A549 (cell line): ENCODE measurements at regions not wholly inside any gene's neighbourhood (a gene's known extent, or its start where the extent isn't known, plus 50 kb on each side); places are given as distances from the start of the nearest gene placed in this dataset.
"Not testable (repeated sequence)": the region's sequence is repeated elsewhere in the genome, so short reads cannot be mapped to it uniquely, and the experiment has no call there.

Source experiments
- ATAC-seq, 2 experiments: fragments of 200-7000 bp in 1 of 2; fragments of >200 bp in 1 of 2; cut with Nextera tagmentation in 1 of 2; cut with Tn5 transposase in 1 of 2; 3 replicates each; pipeline versions ENCODE4 v1.8.0 to v1.9.1; 2018 to 2020; ENCODE audit warnings: mild to moderate bottlenecking in 1 of 2, moderate library complexity in 1 of 2
- CTCF ChIA-PET: fragments of 300-600 bp; sonication (Branson Sonifier 250); formaldehyde crosslinking; extraction: SDS; loops from one replicate; lab custom pipeline; 2021; ENCODE audit warnings: antibody characterized with exemption, inconsistent platforms; lab: Yijun Ruan, JAX
- POLR2A ChIA-PET: fragments of 350-600 bp; formaldehyde crosslinking; extraction: SDS; loops from one replicate; lab custom pipeline; 2021; ENCODE audit warnings: antibody characterized with exemption, inconsistent platforms; lab: Yijun Ruan, JAX
- DNase-seq, 2 experiments: peaks; one replicate each; pipeline versions ENCODE4 v3.0.0 to v3.0.0-alpha.2; 2011 to 2016; ENCODE audit warnings: low read depth in 1 of 2, low spot score in 1 of 2
- FAIRE-seq: peaks from 2 replicates; lab custom pipeline; 2011; peaks lifted over from hg19 to GRCh38; lab: Jason Lieb, UNC
- H3K27ac ChIP-seq, 2 experiments: fragments of >200 bp; sonication (Bioruptor Twin); formaldehyde crosslinking; 3 replicates each; pipeline ENCODE4 v1.5.1; 2016 to 2017
- H3K4me1 ChIP-seq: fragments of >200 bp; sonication (Bioruptor Twin); formaldehyde crosslinking; 3 replicates; pipeline ENCODE4 v1.6.1; 2016
- H3K4me2 ChIP-seq: fragments of >200 bp; sonication (Bioruptor Twin); formaldehyde crosslinking; 3 replicates; pipeline ENCODE4 v1.6.1; 2016
- H3K4me3 ChIP-seq: fragments of >200 bp; sonication (Bioruptor Twin); formaldehyde crosslinking; 3 replicates; pipeline ENCODE4 v1.5.1; 2016
- H3K9me3 ChIP-seq: fragments of >200 bp; sonication (Bioruptor Twin); formaldehyde crosslinking; 3 replicates; pipeline ENCODE4 v1.6.1; 2016
- ATOH8 ChIP-seq: fragments of 250-450 bp; sonication (Bioruptor Pico); IDR thresholded peaks from 2 replicates; pipeline ENCODE4 v1.5.0; 2020; ENCODE audit warnings: low read depth, mild to moderate bottlenecking, moderate library complexity
- BCL3 ChIP-seq: fragments of >200 bp; sonication (Bioruptor Twin); formaldehyde crosslinking; IDR thresholded peaks from 3 replicates; pipeline ENCODE4 v1.6.1; 2016
- BHLHE40 ChIP-seq: IDR thresholded peaks from 2 replicates; pipeline ENCODE4 v1.6.1; 2012; ENCODE audit warnings: low read depth, low read length, inconsistent platforms
- CBX2 ChIP-seq: fragments of 200-600 bp; sonication (generic); IDR thresholded peaks from 2 replicates; pipeline ENCODE4 v1.6.1; 2016; ENCODE audit warnings: low read depth, mild to moderate bottlenecking, borderline replicate concordance
- CEBPB ChIP-seq, 2 experiments: fragments of >200 bp in 1 of 2; sonication (Bioruptor Twin) in 1 of 2; formaldehyde crosslinking in 1 of 2; IDR thresholded peaks; 2 replicates each; pipeline ENCODE4 v1.6.1; 2012 to 2016
- E2F6 ChIP-seq: IDR thresholded peaks from 2 replicates; pipeline ENCODE4 v1.6.1; 2012; ENCODE audit warnings: low read depth, borderline replicate concordance
- EHF ChIP-seq: fragments of 250-450 bp; sonication (Bioruptor Pico); IDR thresholded peaks from 2 replicates; pipeline ENCODE4 v1.5.0; 2020; ENCODE audit warnings: mild to moderate bottlenecking
- HMGXB4 ChIP-seq: fragments of 250-450 bp; sonication (Bioruptor Pico); IDR thresholded peaks from 2 replicates; pipeline ENCODE4 v1.5.0; 2021; ENCODE audit warnings: mild to moderate bottlenecking, moderate library complexity, borderline replicate concordance
- JUNB ChIP-seq: fragments of >200 bp; sonication (Bioruptor Twin); formaldehyde crosslinking; IDR thresholded peaks from 2 replicates; pipeline ENCODE4 v1.6.1; 2016
- KDM1A ChIP-seq: fragments of 200-600 bp; sonication (generic); IDR thresholded peaks from 2 replicates; pipeline ENCODE4 v1.6.1; 2016; ENCODE audit warnings: low read depth, mild to moderate bottlenecking
- NFE2L2 ChIP-seq: fragments of 150-350 bp; conservative IDR thresholded peaks from 2 replicates; pipeline ENCODE4 v1.6.1; 2014; ENCODE audit warnings: low read length
- PHF8 ChIP-seq: fragments of 200-600 bp; sonication (generic); IDR thresholded peaks from 2 replicates; pipeline ENCODE4 v1.6.1; 2016; ENCODE audit warnings: low read depth, mild to moderate bottlenecking, antibody characterized with exemption, moderate library complexity, borderline replicate concordance
- POLR2A ChIP-seq: IDR thresholded peaks from 2 replicates; pipeline ENCODE4 v1.6.1; 2012; ENCODE audit warnings: mild to moderate bottlenecking, low read length
- RAD21 ChIP-seq, 2 experiments: fragments of >200 bp in 1 of 2; sonication (Bioruptor Twin) in 1 of 2; formaldehyde crosslinking in 1 of 2; IDR thresholded peaks in 1 of 2; conservative IDR thresholded peaks in 1 of 2; 2 replicates in 1 of 2; 3 replicates in 1 of 2; pipeline ENCODE4 v1.6.1; 2012 to 2018; ENCODE audit warnings: inconsistent platforms in 1 of 2
- RARB ChIP-seq: fragments of 250-450 bp; sonication (Bioruptor Pico); IDR thresholded peaks from 2 replicates; pipeline ENCODE4 v1.8.0; 2021; ENCODE audit warnings: mild to moderate bottlenecking, moderate library complexity
- RCOR1 ChIP-seq: fragments of 150-350 bp; IDR thresholded peaks from 2 replicates; pipeline ENCODE4 v1.6.1; 2014; ENCODE audit warnings: antibody characterized with exemption, low read length, low read depth
- RNF2 ChIP-seq: fragments of 200-600 bp; sonication (generic); IDR thresholded peaks from 2 replicates; pipeline ENCODE4 v1.6.1; 2016; ENCODE audit warnings: low read depth, mild to moderate bottlenecking, antibody characterized with exemption, moderate library complexity, borderline replicate concordance
- SMC3 ChIP-seq: fragments of >200 bp; sonication (Bioruptor Twin); formaldehyde crosslinking; IDR thresholded peaks from 3 replicates; pipeline ENCODE4 v1.6.1; 2018; ENCODE audit warnings: inconsistent platforms
- SREBF2 ChIP-seq: fragments of 450-650 bp; IDR thresholded peaks from 2 replicates; pipeline ENCODE4 v1.6.1; 2014; ENCODE audit warnings: mild to moderate bottlenecking, moderate library complexity
- TFCP2L1 ChIP-seq: fragments of 250-450 bp; sonication (Bioruptor Pico); IDR thresholded peaks from 2 replicates; pipeline ENCODE4 v1.5.0; 2021; ENCODE audit warnings: mild to moderate bottlenecking
- TP53 ChIP-seq: fragments of 250-450 bp; sonication (Bioruptor Pico); IDR thresholded peaks from 2 replicates; pipeline ENCODE4 v1.5.0; 2021; ENCODE audit warnings: mild to moderate bottlenecking, moderate library complexity
- USF2 ChIP-seq: fragments of 450-650 bp; IDR thresholded peaks from 2 replicates; pipeline ENCODE4 v1.6.1; 2014; ENCODE audit warnings: antibody characterized with exemption
- WGBS: methylation state at CpG from one replicate; pipeline ENCODE4 v1.1.6; 2017; ENCODE audit errors: missing lambda C conversion rate; 5-methylcytosine and 5-hydroxymethylcytosine counted together

GRCh38 chr6:71360556-71361335 lies 72.1 kb downstream of the OGFRL1 start:
- DNase-seq, H3K4me3 ChIP-seq, FAIRE-seq, H3K4me2 ChIP-seq, POLR2A ChIA-PET, ATAC-seq, H3K27ac ChIP-seq, H3K4me1 ChIP-seq: not testable (repeated sequence)
- H3K9me3 ChIP-seq: peaks cover 32% of the 10 kb centered on the region
- CTCF ChIA-PET: interaction anchor here (1.6 kb wide), 1 partner anchor 170 kb away, joined by 3 read pairs; no protein-coding TSS in a partner anchor
- WGBS: 89% methylated on average over 6 of the region's 9 CpGs

- TF ChIP-seq USF2: no peak
- TF ChIP-seq KDM1A: no peak
- TF ChIP-seq RARB: no peak
- TF ChIP-seq BHLHE40: no peak
- TF ChIP-seq NFE2L2: no peak
- no peak for TF ChIP-seq RAD21 (conservative IDR thresholded peaks at IDR 0.05 in 1 of 2, IDR thresholded peaks at IDR 0.05 in 1 of 2)
- no peak for TF ChIP-seq RNF2
- TF ChIP-seq TFCP2L1 (CRISPR knock-in tag): no peak
- no peak for TF ChIP-seq RCOR1
- no peak for TF ChIP-seq POLR2A
- TF ChIP-seq, all 56 proteins: peak for 0
- ATAC-seq (no peak), FAIRE-seq (no peak), DNase-seq (no peak)
- Histone ChIP-seq H3K9me3 (peaks cover 32% of the 10 kb centered on the region), H3K4me3 (no peak overlapping the region), H3K27ac (no peak overlapping the region), H3K4me2 (no peak overlapping the region), H3K4me1 (peaks cover 33% of the 10 kb centered on the region)
- ChIA-PET POLR2A (no interaction called here), CTCF (interaction anchor here (0.9 kb wide), 1 partner anchor 14 kb away, joined by 3 read pairs; no protein-coding TSS in a partner anchor)
- WGBS: 93% methylated on average over 4 of the region's 4 CpGs
Measured at GRCh38 chr6:71364889-71365542, 76.4 kb downstream of the OGFRL1 start.

DNA sequence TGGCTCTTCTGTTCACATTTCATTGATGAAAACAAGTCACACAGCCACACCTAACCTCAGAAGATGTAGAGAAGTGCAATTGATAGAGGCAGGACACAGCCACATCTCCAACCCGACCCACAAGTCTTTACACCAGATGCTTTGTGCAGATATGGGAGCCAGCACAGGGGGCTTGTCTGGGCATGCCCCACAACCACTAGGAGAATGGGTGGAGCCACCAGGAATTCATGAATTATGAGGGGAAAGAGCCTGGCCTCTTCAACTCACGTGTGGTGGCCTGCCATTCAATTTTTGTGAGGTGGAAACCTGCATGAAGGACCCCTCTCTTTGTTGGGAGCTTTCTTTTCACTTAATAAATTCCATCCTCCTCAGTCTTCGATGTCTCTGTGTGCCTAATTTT lies 79.1 kb downstream of the OGFRL1 start:
- CTCF ChIA-PET: no interaction called here
- Histone ChIP-seq H3K4me3 (no peak overlapping the region), H3K4me2 (0 out of 3 replicates have a peak overlapping the region, but pooled peaks have one; percentile 12), H3K9me3 (peaks cover 15% of the 10 kb centered on the region), H3K4me1 (peaks cover 33% of the 10 kb centered on the region), H3K27ac (peak overlapping the region; percentile 22 to 65; a peak in 3 of 6 replicates)
- DNase-seq (no peak), FAIRE-seq (no peak), ATAC-seq (peak in 1 of 2 experiments; percentile 40; a peak in 2 of 6 replicates)
- POLR2A ChIA-PET: no interaction called here
- WGBS: 89% methylated on average over 3 of the region's 3 CpGs
- TF ChIP-seq CEBPB (IDR thresholded peaks at IDR 0.05): no peak
- TF ChIP-seq SREBF2: no peak
- TF ChIP-seq CBX2: no peak
- peak; percentile 74; the same call in 1 of the 2 replicates for TF ChIP-seq TP53 (CRISPR knock-in tag)

DNA sequence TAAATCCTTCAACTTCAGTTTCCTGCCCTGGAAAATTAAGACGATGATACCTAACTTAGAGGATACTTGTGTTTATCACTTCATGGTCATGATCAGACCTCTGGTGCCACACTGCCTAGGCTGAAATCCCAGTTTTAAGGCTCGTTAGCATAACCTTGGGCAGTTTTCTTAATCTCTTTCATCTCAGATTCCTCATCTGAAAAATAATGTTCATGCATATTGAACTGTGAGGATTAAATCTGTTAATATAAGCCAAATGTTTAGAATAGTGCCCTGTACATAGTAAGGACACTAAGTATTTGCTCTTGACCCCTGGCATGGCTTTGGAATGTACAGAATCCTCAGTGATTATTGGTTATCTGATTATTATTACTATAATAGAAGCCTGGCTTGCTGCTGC lies 79.7 kb downstream of the OGFRL1 start:
- ChIA-PET CTCF (no interaction called here), POLR2A (no interaction called here)
- Histone ChIP-seq H3K27ac (peak overlapping the region in 1 of 2 experiments; percentile 65; a peak in 3 of 6 replicates), H3K4me1 (peaks cover 33% of the 10 kb centered on the region), H3K4me2 (no peak overlapping the region), H3K9me3 (peaks cover 13% of the 10 kb centered on the region; the same call in 2 of the 3 replicates), H3K4me3 (no peak overlapping the region)
- 96% methylated on average over 2 of the region's 2 CpGs for WGBS
- no peak for TF ChIP-seq RARB
- no peak for TF ChIP-seq JUNB
- TF ChIP-seq E2F6: no peak
- no peak for TF ChIP-seq POLR2A
- no peak for TF ChIP-seq EHF (CRISPR knock-in tag)
- no peak for TF ChIP-seq BCL3
- TF ChIP-seq PHF8: no peak
- no peak for TF ChIP-seq HMGXB4 (CRISPR knock-in tag)
- TF ChIP-seq SMC3: no peak
- no peak for TF ChIP-seq ATOH8 (CRISPR knock-in tag)
- no peak for FAIRE-seq
- no peak for ATAC-seq
- DNase-seq: no peak
